PFSK-1 (cell line): ENCODE measurements at regions not wholly inside any gene's neighbourhood (a gene's known extent, or its start where the extent isn't known, plus 50 kb on each side); places are given as distances from the start of the nearest gene placed in this dataset.

Experiments used
- FOXP2 ChIP-seq: optimal IDR thresholded peaks from 2 replicates; pipeline ENCODE3; 2011; ENCODE audit warnings: borderline replicate concordance, control low read depth, inconsistent platforms; ENCODE audit not compliant: insufficient read depth; ENCODE audit errors: extremely low read length, extremely low read depth
- POLR2AphosphoS5 ChIP-seq: IDR thresholded peaks from 2 replicates; pipeline ENCODE4 v1.6.1; 2012; ENCODE audit warnings: low read depth, mild to moderate bottlenecking, control low read depth, low read length, moderate library complexity
- TAF1 ChIP-seq: IDR thresholded peaks from 2 replicates; pipeline ENCODE4 v1.6.1; 2012; ENCODE audit warnings: low read length, control low read depth, borderline replicate concordance; ENCODE audit not compliant: insufficient read depth
- TF ChIP-seq, protein P1 (sequence below), 2 experiments: IDR thresholded peaks; 2 replicates each; pipeline versions ENCODE4 v1.6.1 to v1.8.0; 2011 to 2012; ENCODE audit warnings: low read depth in 2 of 2, low read length in 2 of 2, control low read depth in 1 of 2, inconsistent platforms in 1 of 2, mild to moderate bottlenecking in 1 of 2, moderate library complexity in 1 of 2; ENCODE audit not compliant: insufficient read depth in 1 of 2

DNA sequence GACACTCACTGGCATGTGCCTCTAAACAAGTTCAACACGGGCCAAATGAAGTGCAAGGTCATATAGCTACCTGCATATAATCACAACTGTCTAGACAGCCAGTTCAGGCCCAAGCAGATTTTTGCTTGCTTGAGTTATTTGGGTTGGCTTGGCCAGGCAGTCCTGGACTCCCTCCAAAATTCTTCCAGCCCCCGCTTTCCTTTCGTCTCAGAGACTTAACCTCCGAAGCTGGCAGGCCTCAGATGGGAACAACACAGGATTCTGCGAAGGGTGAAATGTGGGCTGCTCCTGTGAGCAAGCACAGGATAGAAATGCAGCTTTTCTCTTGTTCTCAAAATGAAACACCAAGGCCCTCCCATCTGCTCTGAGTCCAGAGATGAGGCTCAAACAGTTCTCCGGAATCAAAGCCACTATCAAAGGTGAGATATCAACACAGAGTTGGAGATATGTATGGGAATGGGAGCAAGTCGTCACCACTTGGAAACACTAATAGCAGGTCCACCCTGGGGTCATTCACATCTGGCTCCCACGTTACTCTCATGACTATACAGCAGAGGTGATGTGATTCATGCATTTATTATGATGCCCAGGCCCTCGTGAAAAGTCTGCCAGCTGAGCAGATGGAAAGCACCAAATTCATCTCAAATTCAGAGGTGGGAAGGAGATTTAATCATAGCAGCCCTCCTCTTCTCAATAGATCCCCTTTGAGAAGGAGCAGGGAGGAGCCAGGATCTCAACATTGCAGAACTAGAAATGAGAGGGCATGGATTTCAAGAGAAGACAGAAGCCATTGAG lies 389.8 kb downstream of the NUAK1 start:
- TF ChIP-seq, protein P1, sequence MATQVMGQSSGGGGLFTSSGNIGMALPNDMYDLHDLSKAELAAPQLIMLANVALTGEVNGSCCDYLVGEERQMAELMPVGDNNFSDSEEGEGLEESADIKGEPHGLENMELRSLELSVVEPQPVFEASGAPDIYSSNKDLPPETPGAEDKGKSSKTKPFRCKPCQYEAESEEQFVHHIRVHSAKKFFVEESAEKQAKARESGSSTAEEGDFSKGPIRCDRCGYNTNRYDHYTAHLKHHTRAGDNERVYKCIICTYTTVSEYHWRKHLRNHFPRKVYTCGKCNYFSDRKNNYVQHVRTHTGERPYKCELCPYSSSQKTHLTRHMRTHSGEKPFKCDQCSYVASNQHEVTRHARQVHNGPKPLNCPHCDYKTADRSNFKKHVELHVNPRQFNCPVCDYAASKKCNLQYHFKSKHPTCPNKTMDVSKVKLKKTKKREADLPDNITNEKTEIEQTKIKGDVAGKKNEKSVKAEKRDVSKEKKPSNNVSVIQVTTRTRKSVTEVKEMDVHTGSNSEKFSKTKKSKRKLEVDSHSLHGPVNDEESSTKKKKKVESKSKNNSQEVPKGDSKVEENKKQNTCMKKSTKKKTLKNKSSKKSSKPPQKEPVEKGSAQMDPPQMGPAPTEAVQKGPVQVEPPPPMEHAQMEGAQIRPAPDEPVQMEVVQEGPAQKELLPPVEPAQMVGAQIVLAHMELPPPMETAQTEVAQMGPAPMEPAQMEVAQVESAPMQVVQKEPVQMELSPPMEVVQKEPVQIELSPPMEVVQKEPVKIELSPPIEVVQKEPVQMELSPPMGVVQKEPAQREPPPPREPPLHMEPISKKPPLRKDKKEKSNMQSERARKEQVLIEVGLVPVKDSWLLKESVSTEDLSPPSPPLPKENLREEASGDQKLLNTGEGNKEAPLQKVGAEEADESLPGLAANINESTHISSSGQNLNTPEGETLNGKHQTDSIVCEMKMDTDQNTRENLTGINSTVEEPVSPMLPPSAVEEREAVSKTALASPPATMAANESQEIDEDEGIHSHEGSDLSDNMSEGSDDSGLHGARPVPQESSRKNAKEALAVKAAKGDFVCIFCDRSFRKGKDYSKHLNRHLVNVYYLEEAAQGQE (IDR thresholded peaks at IDR 0.05; ENCODE audit: insufficient read depth in 1 of 2, low read depth in 2 of 2, low read length in 2 of 2) = no peak
- TF ChIP-seq POLR2AphosphoS5 (no peak), FOXP2 (no peak), TAF1 (no peak)
